TTC549 (cell line): ENCODE measurements at regions not wholly inside any gene's neighbourhood (a gene's known extent, or its start where the extent isn't known, plus 50 kb on each side); places are given as distances from the start of the nearest gene placed in this dataset.

ENCODE experiments used
- FAIRE-seq: peaks from 2 replicates; lab custom pipeline; 2012; peaks lifted over from hg19 to GRCh38; lab: Jason Lieb, UNC

GRCh38 chr6:147621263-147621662 lies 112.8 kb downstream of the SAMD5 start:
- no peak for FAIRE-seq

- FAIRE-seq: no peak
Measured at GRCh38 chr6:147621961-147622360, 113.5 kb downstream of the SAMD5 start.

GRCh38 chr6:147624946-147625515 lies 116.5 kb downstream of the SAMD5 start:
- no peak for FAIRE-seq

- FAIRE-seq: no peak
Measured at GRCh38 chr6:147625946-147626345, 117.5 kb downstream of the SAMD5 start.

GRCh38 chr6:147627411-147627810 lies 118.9 kb downstream of the SAMD5 start:
- no peak for FAIRE-seq

- no peak for FAIRE-seq
Measured at GRCh38 chr6:147633191-147633590, 124.7 kb downstream of the SAMD5 start.

GRCh38 chr6:147637620-147638195 lies 129.2 kb downstream of the SAMD5 start:
- FAIRE-seq: no peak

- no peak for FAIRE-seq
Measured at GRCh38 chr6:147639279-147639678, 130.8 kb downstream of the SAMD5 start.

GRCh38 chr6:147640606-147641005 lies 132.1 kb downstream of the SAMD5 start:
- FAIRE-seq: no peak

GRCh38 chr6:147641511-147641910 lies 133.0 kb downstream of the SAMD5 start:
- FAIRE-seq: no peak

GRCh38 chr6:147642458-147642857 lies 134.0 kb downstream of the SAMD5 start:
- FAIRE-seq: no peak

- FAIRE-seq: no peak
Measured at GRCh38 chr6:147643341-147644200, 135.1 kb downstream of the SAMD5 start.

- FAIRE-seq: no peak
Measured at GRCh38 chr6:147648916-147649315, 140.4 kb downstream of the SAMD5 start.

GRCh38 chr6:147651249-147652063 lies 143.0 kb downstream of the SAMD5 start:
- no peak for FAIRE-seq

- FAIRE-seq: no peak
Measured at GRCh38 chr6:147653631-147654030, 145.1 kb downstream of the SAMD5 start.

GRCh38 chr6:147654103-147654845 lies 145.8 kb downstream of the SAMD5 start:
- no peak for FAIRE-seq

- no peak for FAIRE-seq
Measured at GRCh38 chr6:147660334-147661311, 152.1 kb downstream of the SAMD5 start.

GRCh38 chr6:147662646-147663045 lies 154.2 kb downstream of the SAMD5 start:
- FAIRE-seq: no peak

- FAIRE-seq: no peak
Measured at GRCh38 chr6:147664092-147664491, 155.6 kb downstream of the SAMD5 start.

- FAIRE-seq: no peak
Measured at GRCh38 chr6:147666255-147666654, 157.8 kb downstream of the SAMD5 start.

GRCh38 chr6:147667082-147667481 lies 158.6 kb downstream of the SAMD5 start:
- no peak for FAIRE-seq
